GM13977 (cell line): ENCODE measurements at regions not wholly inside any gene's neighbourhood (a gene's known extent, or its start where the extent isn't known, plus 50 kb on each side); places are given as distances from the start of the nearest gene placed in this dataset.

Experiments used
- DNase-seq: peaks from one replicate; pipeline ENCODE4 v3.0.0; 2012; ENCODE audit warnings: low spot score
- in situ Hi-C: fragments of 300-500 bp; cut with MboI; formaldehyde crosslinking; loops from one replicate; pipeline ENCODE4 v1.12.0; 2022; ENCODE audit warnings: low sequenced_read_pairs, low pct_unique_long_range_greater_than_20kb, mixed read lengths, inconsistent platforms; ENCODE audit not compliant: unreplicated experiment
- TF ChIP-seq, protein P1 (sequence below): IDR thresholded peaks from 2 replicates; pipeline ENCODE4 v1.5.1; 2012; ENCODE audit warnings: mild to moderate bottlenecking, control low read depth; ENCODE audit not compliant: insufficient read depth; ENCODE audit errors: extremely low read depth, missing control alignments

DNA sequence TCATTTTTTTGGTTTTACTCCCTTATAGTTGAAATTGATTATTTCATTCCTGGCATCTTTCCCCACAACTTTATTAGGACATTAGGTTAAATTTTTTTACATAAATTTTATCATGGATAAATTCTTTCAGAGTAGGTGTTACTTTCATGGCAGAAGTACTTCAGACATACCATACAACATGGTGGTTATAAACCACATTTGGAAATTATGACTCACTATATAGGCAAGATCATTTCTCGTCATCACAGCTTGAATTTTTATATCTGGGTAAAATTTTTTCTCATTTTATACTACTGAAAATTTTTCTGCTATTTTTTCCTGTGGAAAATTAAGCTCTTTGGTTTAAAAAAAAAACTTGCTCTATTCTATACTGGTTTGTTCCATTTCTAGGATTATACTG lies 111.9 kb upstream of the COL5A2 start:
- no peak for DNase-seq
- in situ Hi-C loops, result loop anchor here (25.0 kb wide), 1 partner anchor 179 kb away; no protein-coding TSS in a partner anchor
- TF ChIP-seq, protein P1, sequence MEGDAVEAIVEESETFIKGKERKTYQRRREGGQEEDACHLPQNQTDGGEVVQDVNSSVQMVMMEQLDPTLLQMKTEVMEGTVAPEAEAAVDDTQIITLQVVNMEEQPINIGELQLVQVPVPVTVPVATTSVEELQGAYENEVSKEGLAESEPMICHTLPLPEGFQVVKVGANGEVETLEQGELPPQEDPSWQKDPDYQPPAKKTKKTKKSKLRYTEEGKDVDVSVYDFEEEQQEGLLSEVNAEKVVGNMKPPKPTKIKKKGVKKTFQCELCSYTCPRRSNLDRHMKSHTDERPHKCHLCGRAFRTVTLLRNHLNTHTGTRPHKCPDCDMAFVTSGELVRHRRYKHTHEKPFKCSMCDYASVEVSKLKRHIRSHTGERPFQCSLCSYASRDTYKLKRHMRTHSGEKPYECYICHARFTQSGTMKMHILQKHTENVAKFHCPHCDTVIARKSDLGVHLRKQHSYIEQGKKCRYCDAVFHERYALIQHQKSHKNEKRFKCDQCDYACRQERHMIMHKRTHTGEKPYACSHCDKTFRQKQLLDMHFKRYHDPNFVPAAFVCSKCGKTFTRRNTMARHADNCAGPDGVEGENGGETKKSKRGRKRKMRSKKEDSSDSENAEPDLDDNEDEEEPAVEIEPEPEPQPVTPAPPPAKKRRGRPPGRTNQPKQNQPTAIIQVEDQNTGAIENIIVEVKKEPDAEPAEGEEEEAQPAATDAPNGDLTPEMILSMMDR, result no peak

DNA sequence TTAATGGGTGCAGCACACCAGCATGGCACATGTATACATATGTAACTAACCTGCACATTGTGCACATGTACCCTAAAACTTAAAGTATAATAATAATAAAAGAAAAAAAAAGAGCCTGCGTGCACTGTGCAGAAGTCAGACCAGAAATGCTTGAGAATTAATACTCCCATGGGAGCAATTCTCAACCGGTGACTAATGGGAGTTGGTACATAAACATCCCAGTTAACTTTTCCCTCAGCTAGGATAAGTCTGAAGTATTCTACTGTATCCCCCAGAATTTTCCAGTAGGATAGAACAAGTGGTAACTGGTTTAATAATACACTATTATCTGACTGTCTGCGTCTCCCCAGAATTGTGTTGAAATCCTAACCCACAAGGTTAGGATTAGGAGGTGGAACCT lies 113.6 kb upstream of the COL5A2 start:
- TF ChIP-seq, protein P1, result no peak
- DNase-seq, result no peak
- in situ Hi-C loops, result loop anchor here (25.0 kb wide), 1 partner anchor 181 kb away; no protein-coding TSS in a partner anchor

DNA sequence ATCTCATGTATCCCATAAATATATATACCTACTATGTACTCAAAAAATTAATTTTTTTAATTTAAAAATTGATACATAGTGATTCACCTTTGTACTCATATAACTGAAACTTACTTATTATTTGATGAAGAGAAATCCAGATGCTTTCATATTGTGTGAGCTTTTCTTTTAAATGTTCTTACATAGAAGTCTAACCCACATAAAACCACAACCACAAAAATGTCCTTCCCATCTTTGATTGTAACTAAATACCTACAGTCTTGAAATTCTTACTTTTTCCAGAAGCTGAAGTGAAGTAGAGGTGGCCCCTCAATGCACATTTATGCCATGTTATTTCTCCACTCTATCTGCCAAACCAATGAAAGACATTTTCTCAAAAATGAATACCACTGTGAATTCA lies 117.9 kb upstream of the COL5A2 start:
- in situ Hi-C loops, result loop anchor here (25.0 kb wide), 1 partner anchor 185 kb away; no protein-coding TSS in a partner anchor
- no peak for DNase-seq
- TF ChIP-seq, protein P1, result no peak

DNA sequence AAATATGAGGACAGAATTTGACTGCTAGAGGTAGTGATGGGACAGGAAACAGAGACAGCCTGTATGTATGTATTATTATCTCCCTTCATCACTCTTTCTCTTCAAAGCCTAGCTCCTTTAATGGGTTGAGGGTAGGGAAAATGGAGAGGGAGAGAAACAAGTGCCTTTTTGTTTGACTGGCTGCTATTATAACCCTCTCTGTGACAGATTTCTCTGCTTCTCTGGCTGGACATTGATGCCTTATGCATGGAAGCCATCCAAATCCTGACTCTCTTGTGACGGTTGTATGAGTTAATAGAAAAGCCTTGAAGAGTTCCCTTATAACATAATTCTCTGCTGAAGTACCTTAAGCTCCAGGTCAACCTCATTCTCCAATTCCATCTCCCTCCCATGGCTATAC lies 118.5 kb upstream of the COL5A2 start:
- DNase-seq, result no peak
- in situ Hi-C loops, result loop anchor here (25.0 kb wide), 1 partner anchor 186 kb away; no protein-coding TSS in a partner anchor
- TF ChIP-seq, protein P1, result no peak

DNA sequence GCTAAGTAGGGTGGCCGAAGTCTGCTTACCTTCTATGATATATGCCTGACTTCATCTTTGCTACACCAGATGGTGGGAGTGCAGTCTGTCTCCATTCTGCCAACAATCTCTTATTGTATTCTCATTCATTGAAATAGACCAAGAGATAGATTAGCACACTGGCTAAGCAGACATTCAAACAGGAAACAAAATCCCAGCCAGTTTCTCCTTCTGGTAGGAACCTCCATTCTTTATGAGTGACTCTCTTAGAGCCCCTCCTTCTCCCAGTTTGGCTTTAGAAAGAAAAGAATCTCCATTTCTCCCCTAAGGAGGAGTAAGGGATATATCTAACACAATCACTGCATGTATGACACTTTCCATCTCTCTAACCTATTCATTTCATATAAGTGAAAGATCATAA lies 118.9 kb upstream of the COL5A2 start:
- in situ Hi-C loops, result loop anchor here (25.0 kb wide), 1 partner anchor 186 kb away; no protein-coding TSS in a partner anchor
- TF ChIP-seq, protein P1, result no peak
- DNase-seq, result no peak

DNA sequence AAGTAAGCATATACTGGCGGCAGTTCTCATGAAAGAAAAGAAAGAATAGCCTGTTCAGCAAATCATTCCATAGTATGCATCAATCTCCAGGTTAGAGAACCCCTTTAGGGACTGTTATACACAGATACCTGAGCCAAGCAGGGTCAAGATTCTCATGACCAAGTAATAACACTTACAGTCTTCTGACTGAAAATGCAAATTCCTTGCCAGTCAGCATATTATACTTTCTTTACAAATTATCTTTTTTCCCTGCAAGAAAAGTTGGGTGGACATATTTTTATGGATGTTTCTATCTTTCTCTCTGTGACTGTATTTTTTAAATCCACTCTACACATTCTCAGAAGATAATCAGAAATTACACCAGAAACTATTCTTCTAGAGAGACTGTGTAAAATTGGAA lies 120.4 kb upstream of the COL5A2 start:
- no peak for DNase-seq
- in situ Hi-C loops, result loop anchor here (25.0 kb wide), 1 partner anchor 188 kb away; no protein-coding TSS in a partner anchor
- TF ChIP-seq, protein P1, result no peak

DNA sequence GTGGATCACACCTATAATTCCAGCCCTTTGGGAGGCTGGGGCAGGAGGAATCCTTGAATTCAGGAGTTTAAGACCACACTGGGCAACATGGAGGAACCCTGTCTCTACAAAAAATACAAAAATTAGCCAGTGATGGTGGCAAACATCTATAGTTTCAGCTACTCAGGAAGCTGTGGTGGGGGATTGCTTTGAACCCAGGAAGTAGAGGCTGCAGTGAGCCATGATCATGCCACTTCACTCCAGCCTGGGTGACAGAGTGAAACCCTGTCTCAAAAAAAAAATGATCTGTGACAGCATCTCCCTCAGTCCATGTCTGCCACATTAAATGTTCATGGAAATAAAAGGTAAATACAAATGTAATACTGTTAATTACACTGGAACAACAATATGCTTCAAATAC lies 121.4 kb upstream of the COL5A2 start:
- in situ Hi-C loops, result no loop called here
- TF ChIP-seq, protein P1, result no peak
- DNase-seq, result no peak
